H1 (cell line): ENCODE measurements at regions not wholly inside any gene's neighbourhood (a gene's known extent, or its start where the extent isn't known, plus 50 kb on each side); places are given as distances from the start of the nearest gene placed in this dataset.

Experiments used
- CTCF ChIA-PET: fragments of 300-600 bp; sonication (Branson Sonifier 250); formaldehyde crosslinking; loops from one replicate; lab custom pipeline; 2021; ENCODE audit not compliant: partially characterized antibody; lab: Charles Lee
- POLR2A ChIA-PET: fragments of 300-600 bp; sonication (Branson Sonifier 250); formaldehyde crosslinking; loops from one replicate; lab custom pipeline; 2021; ENCODE audit warnings: inconsistent platforms; ENCODE audit not compliant: partially characterized antibody; lab: Charles Lee
- DNase-seq, 2 experiments: peaks; one replicate each; pipeline versions ENCODE4 v3.0.0 to v3.0.0-alpha.2; 2010 to 2022; ENCODE audit warnings: low spot score in 2 of 2, low read depth in 1 of 2, mixed read lengths in 1 of 2
- FAIRE-seq: peaks from 2 replicates; lab custom pipeline; 2011; peaks lifted over from hg19 to GRCh38; lab: Jason Lieb, UNC
- H2AFZ ChIP-seq: 2 replicates; pipeline ENCODE4 v1.8.1; 2012; ENCODE audit warnings: low read length, inconsistent platforms
- H2AK5ac ChIP-seq: 2 replicates; pipeline ENCODE4 v1.6.1; 2013; ENCODE audit warnings: low read depth, low read length
- H2BK120ac ChIP-seq: replicated peaks from 2 replicates; pipeline ENCODE3; 2013; ENCODE audit warnings: low read depth, low read length, inconsistent platforms
- H2BK12ac ChIP-seq: 2 replicates; pipeline ENCODE4 v1.6.1; 2013; ENCODE audit warnings: low read depth, low read length
- H2BK15ac ChIP-seq: 2 replicates; pipeline ENCODE4 v1.6.1; 2013; ENCODE audit warnings: low read length
- H2BK20ac ChIP-seq: 2 replicates; pipeline ENCODE4 v1.6.1; 2013; ENCODE audit warnings: low read length
- H2BK5ac ChIP-seq: 2 replicates; pipeline ENCODE4 v1.6.1; 2013; ENCODE audit warnings: low read depth, low read length
- H3K14ac ChIP-seq: 2 replicates; pipeline ENCODE4 v1.6.1; 2013; ENCODE audit warnings: inconsistent platforms; ENCODE audit not compliant: insufficient read length
- H3K18ac ChIP-seq: 2 replicates; pipeline ENCODE4 v1.6.1; 2013; ENCODE audit warnings: low read length; ENCODE audit errors: extremely low read depth
- H3K23ac ChIP-seq: 2 replicates; pipeline ENCODE4 v1.6.1; 2013; ENCODE audit warnings: inconsistent platforms; ENCODE audit not compliant: insufficient read length
- H3K23me2 ChIP-seq: 2 replicates; pipeline ENCODE4 v1.6.1; 2013; ENCODE audit warnings: low read depth, low read length
- H3K27ac ChIP-seq: 2 replicates; pipeline ENCODE4 v1.6.1; 2011; ENCODE audit warnings: low read depth, low read length, inconsistent platforms
- H3K27me3 ChIP-seq, 4 experiments: replicated peaks in 1 of 4; 1 replicate in 1 of 4; 2 replicates in 3 of 4; pipeline versions ENCODE4 v1.6.1 to v1.8.1; 2011 to 2013; ENCODE audit warnings: low read length in 3 of 4, mild to moderate bottlenecking in 3 of 4, inconsistent platforms in 2 of 4, mixed read lengths in 2 of 4, moderate library complexity in 1 of 4; ENCODE audit not compliant: control insufficient read depth in 3 of 4, insufficient read depth in 3 of 4; ENCODE audit errors: extremely low read depth in 1 of 4
- H3K36me3 ChIP-seq, 4 experiments: 2 replicates each; pipeline versions ENCODE4 v1.6.1 to v1.8.1; 2011 to 2013; ENCODE audit warnings: mild to moderate bottlenecking in 4 of 4, low read length in 3 of 4, moderate library complexity in 2 of 4, control low read depth in 1 of 4, inconsistent platforms in 1 of 4; ENCODE audit not compliant: insufficient read depth in 4 of 4, control insufficient read depth in 2 of 4
- H3K4ac ChIP-seq: replicated peaks from 2 replicates; pipeline ENCODE3; 2013; ENCODE audit warnings: low read length, low read depth, mixed read lengths, inconsistent platforms; ENCODE audit not compliant: insufficient read length
- H3K4me1 ChIP-seq, 4 experiments: replicated peaks in 1 of 4; 1 replicate in 1 of 4; 2 replicates in 3 of 4; pipeline versions ENCODE4 v1.6.1 to v1.8.1; 2011 to 2013; ENCODE audit warnings: low read length in 3 of 4, inconsistent platforms in 2 of 4, mixed read lengths in 1 of 4; ENCODE audit not compliant: insufficient read depth in 4 of 4, control insufficient read depth in 3 of 4
- H3K4me2 ChIP-seq, 2 experiments: 2 replicates each; pipeline versions ENCODE4 v1.6.1 to v1.8.1; 2011 to 2013; ENCODE audit warnings: low read depth in 2 of 2, low read length in 2 of 2, control low read depth in 1 of 2, inconsistent platforms in 1 of 2, mild to moderate bottlenecking in 1 of 2; ENCODE audit not compliant: insufficient read depth in 1 of 2
- H3K4me3 ChIP-seq, 4 experiments: fragments of 200-600, 300-600 bp in 1 of 4; sonication (generic), shearing (Covaris generic), sonication (Bioruptor Twin) in 1 of 4; 2 replicates each; pipeline versions ENCODE4 v1.5.1 to v1.8.1; 2011 to 2016; ENCODE audit warnings: low read length in 4 of 4, low read depth in 3 of 4, control low read depth in 2 of 4, inconsistent platforms in 2 of 4, mild to moderate bottlenecking in 2 of 4, mixed read lengths in 1 of 4, moderate library complexity in 1 of 4; ENCODE audit not compliant: insufficient read depth in 2 of 4; ENCODE audit errors: extremely low read depth in 1 of 4
- H3K56ac ChIP-seq: replicated peaks from 2 replicates; pipeline ENCODE3; 2013; ENCODE audit warnings: low read depth, mild to moderate bottlenecking, mixed read lengths, low read length, inconsistent platforms; ENCODE audit not compliant: insufficient read length
- H3K79me1 ChIP-seq: 2 replicates; pipeline ENCODE4 v1.6.1; 2013; ENCODE audit warnings: low read depth, low read length, control low read depth
- H3K79me2 ChIP-seq, 2 experiments: 2 replicates each; pipeline versions ENCODE4 v1.6.1 to v1.8.1; 2012 to 2013; ENCODE audit warnings: low read length in 2 of 2, mild to moderate bottlenecking in 2 of 2, inconsistent platforms in 1 of 2; ENCODE audit not compliant: insufficient read depth in 2 of 2, control insufficient read depth in 1 of 2
- H3K9ac ChIP-seq, 4 experiments: replicated peaks in 1 of 4; 1 replicate in 1 of 4; 2 replicates in 3 of 4; pipeline versions ENCODE4 v1.6.1 to v1.8.1; 2011 to 2013; ENCODE audit warnings: low read depth in 3 of 4, low read length in 3 of 4, control low read depth in 2 of 4, mild to moderate bottlenecking in 2 of 4, moderate library complexity in 2 of 4, inconsistent platforms in 1 of 4; ENCODE audit errors: extremely low read depth in 1 of 4
- H3K9me3 ChIP-seq, 2 experiments: 2 replicates each; pipeline versions ENCODE4 v1.6.1 to v1.8.1; 2012 to 2013; ENCODE audit warnings: mild to moderate bottlenecking in 2 of 2, moderate library complexity in 2 of 2, control low read depth in 1 of 2, inconsistent platforms in 1 of 2, low read depth in 1 of 2, low read length in 1 of 2, mixed read lengths in 1 of 2; ENCODE audit not compliant: insufficient read depth in 2 of 2
- H4K20me1 ChIP-seq, 2 experiments: replicated peaks in 1 of 2; 2 replicates each; pipeline versions ENCODE3 to v1.8.1; 2011 to 2013; ENCODE audit warnings: inconsistent platforms in 2 of 2, low read length in 2 of 2, mild to moderate bottlenecking in 1 of 2; ENCODE audit not compliant: insufficient read depth in 2 of 2, control insufficient read depth in 1 of 2
- H4K5ac ChIP-seq: 2 replicates; pipeline ENCODE4 v1.6.1; 2013; ENCODE audit warnings: low read length, low read depth, mixed read lengths, inconsistent platforms; ENCODE audit not compliant: insufficient read length
- H4K8ac ChIP-seq: 2 replicates; pipeline ENCODE4 v1.8.0; 2013; ENCODE audit warnings: mild to moderate bottlenecking, moderate library complexity, low read length, inconsistent platforms; ENCODE audit not compliant: insufficient read depth; ENCODE audit errors: extremely low read depth
- H4K91ac ChIP-seq: replicated peaks from 2 replicates; pipeline ENCODE3; 2013; ENCODE audit warnings: low read length, mixed read lengths, inconsistent platforms; ENCODE audit not compliant: insufficient read length
- ATF2 ChIP-seq: IDR thresholded peaks from 2 replicates; pipeline ENCODE4 v1.6.1; 2012; ENCODE audit warnings: low read length, inconsistent platforms
- BACH1 ChIP-seq: IDR thresholded peaks from 2 replicates; pipeline ENCODE4 v1.6.1; 2012; ENCODE audit warnings: low read length, improper control_type of control experiment
- BRCA1 ChIP-seq: IDR thresholded peaks from 2 replicates; pipeline ENCODE4 v1.6.1; 2012; ENCODE audit warnings: low read depth, low read length, improper control_type of control experiment
- CBX8 ChIP-seq: fragments of 300-800, 300-1000 bp; sonication (generic); IDR thresholded peaks from 2 replicates; pipeline ENCODE4 v1.7.1; 2016; ENCODE audit warnings: low read depth, low read length, borderline replicate concordance
- CHD1 ChIP-seq: IDR thresholded peaks from 2 replicates; pipeline ENCODE4 v1.6.1; 2012; ENCODE audit warnings: low read depth, low read length, improper control_type of control experiment
- E2F6 ChIP-seq: IDR thresholded peaks from 2 replicates; pipeline ENCODE4 v1.6.1; 2012; ENCODE audit warnings: inconsistent platforms
- NRF1 ChIP-seq: IDR thresholded peaks from 2 replicates; pipeline ENCODE4 v1.6.1; 2011; ENCODE audit warnings: mild to moderate bottlenecking, low read depth, low read length, improper control_type of control experiment
- PHF8 ChIP-seq: fragments of 200-600 bp; sonication (generic); conservative IDR thresholded peaks from 2 replicates; pipeline ENCODE4 v1.7.1; 2012; ENCODE audit warnings: low read depth, mild to moderate bottlenecking, inconsistent platforms, low read length, moderate library complexity
- RAD21 ChIP-seq, 2 experiments: IDR thresholded peaks in 1 of 2; conservative IDR thresholded peaks in 1 of 2; 2 replicates each; pipeline ENCODE4 v1.6.1; 2011; ENCODE audit warnings: low read depth in 2 of 2, low read length in 2 of 2, improper control_type of control experiment in 1 of 2, inconsistent platforms in 1 of 2, mild to moderate bottlenecking in 1 of 2, moderate library complexity in 1 of 2
- SRF ChIP-seq: IDR thresholded peaks from 2 replicates; pipeline ENCODE4 v1.6.1; 2011; ENCODE audit warnings: mild to moderate bottlenecking, low read depth, low read length, moderate library complexity
- whole genome bisulfite sequencing, 2 experiments: shearing (Covaris generic) in 1 of 2; methylation state at CpG; one replicate each; pipeline versions ENCODE4 v1.1.6 to v1.1.7; 2013 to 2015; ENCODE audit warnings: low lambda C conversion rate in 2 of 2, mixed read lengths in 2 of 2, inconsistent platforms in 1 of 2, low coverage in 1 of 2, missing lambda C conversion rate in 1 of 2; ENCODE audit not compliant: insufficient replicate concordance in 2 of 2, insufficient coverage in 1 of 2, insufficient read length in 1 of 2; ENCODE audit errors: extremely low coverage in 1 of 2, missing lambda C conversion rate in 1 of 2; 5-methylcytosine and 5-hydroxymethylcytosine counted together

GRCh38 chr21:28086861-28087581 is 905.7 kb downstream of the LTN1 start:
- Histone ChIP-seq H2BK12ac (no peak overlapping the region), H2BK15ac (no peak overlapping the region), H2BK5ac (no peak overlapping the region), H3K14ac (no peak overlapping the region), H3K23ac (no peak overlapping the region), H3K4ac (no peak overlapping the region), H3K56ac (no peak overlapping the region), H4K91ac (no peak overlapping the region), H3K79me2 (no peaks in the 10 kb centered on the region), H3K79me1 (no peaks in the 10 kb centered on the region), H3K27me3 (no peaks in the 10 kb centered on the region), H3K4me3 (no peak overlapping the region), H3K4me2 (no peak overlapping the region), H3K9ac (no peak overlapping the region), H3K4me1 (no peaks in the 10 kb centered on the region), H4K8ac (no peak overlapping the region), H2AFZ (no peak overlapping the region), H3K18ac (no peak overlapping the region), H3K36me3 (no peaks in the 10 kb centered on the region), H2BK20ac (no peak overlapping the region), H3K9me3 (no peaks in the 10 kb centered on the region; a peak in 1 of 4 replicates), H2BK120ac (no peak overlapping the region), H3K23me2 (peaks cover 2% of the 10 kb centered on the region; the same call in 1 of the 2 replicates), H4K5ac (no peak overlapping the region), H3K27ac (no peak overlapping the region), H2AK5ac (no peak overlapping the region), H4K20me1 (no peaks in the 10 kb centered on the region)
- FAIRE-seq = no peak
- DNase-seq = no peak
- ChIA-PET POLR2A (no interaction called here), CTCF (interaction anchor here (0.5 to 0.9 kb wide), 2 partner anchors 289 to 658 kb away, joined by 3 to 4 read pairs; no protein-coding TSS in a partner anchor)
- TF ChIP-seq CBX8 = no peak
- TF ChIP-seq PHF8 = no peak
- TF ChIP-seq E2F6 = no peak
- TF ChIP-seq BACH1 = no peak
- no peak for TF ChIP-seq RAD21 (IDR thresholded peaks at IDR 0.05 in 1 of 2, conservative IDR thresholded peaks at IDR 0.05 in 1 of 2; ENCODE audit: low read depth in 2 of 2, low read length in 2 of 2)
- TF ChIP-seq CHD1 = no peak
- TF ChIP-seq BRCA1 = no peak
- no peak for TF ChIP-seq ATF2
- TF ChIP-seq SRF = no peak
- no peak for TF ChIP-seq NRF1
- 96% methylated on average over 6 of the region's 6 CpGs; no CpG with 5 or more reads in 1 of the 2 experiments for WGBS, 2 experiments
